ENCODE measurements at regions not wholly inside any gene's neighbourhood (a gene's known extent, or its start where the extent isn't known, plus 50 kb on each side); places are given as distances from the start of the nearest gene placed in this dataset.

- peak; percentile 28 for DNase-seq
- ATAC-seq: peak; percentile 91
These were observed 472.8 kb downstream of the SHQ1 start for GRCh38 chr3:72375237-72376076.

- no peak for DNase-seq
- ATAC-seq: no peak
These were observed 475.1 kb downstream of the SHQ1 start for GRCh38 chr3:72373139-72373538.

- no peak for DNase-seq
- ATAC-seq: no peak
These were observed 476.1 kb downstream of the SHQ1 start for GRCh38 chr3:72372161-72372560.

- ATAC-seq (no peak), DNase-seq (no peak)
These were observed 476.8 kb downstream of the SHQ1 start for GRCh38 chr3:72371431-72371830.

GRCh38 chr3:72370947-72371346 lies 477.3 kb downstream of the SHQ1 start:
- DNase-seq: no peak

GRCh38 chr3:72369681-72370080 lies 478.6 kb downstream of the SHQ1 start:
- no peak for DNase-seq
- no peak for ATAC-seq

More at GRCh38 chr3:72370947-72371346, 477.3 kb downstream of the SHQ1 start:
- ATAC-seq: no peak

GRCh38 chr3:72368331-72368975 lies 479.8 kb downstream of the SHQ1 start:
- ATAC-seq: no peak
- no peak for DNase-seq

- DNase-seq: no peak
- no peak for ATAC-seq
These were observed 486.3 kb downstream of the SHQ1 start for GRCh38 chr3:72361990-72362389.

GRCh38 chr3:72359743-72360142 lies 488.5 kb downstream of the SHQ1 start:
- ATAC-seq (no peak), DNase-seq (no peak)

- DNase-seq (no peak), ATAC-seq (no peak)
These were observed 493.1 kb downstream of the SHQ1 start for GRCh38 chr3:72355168-72355567.

- ATAC-seq (no peak), DNase-seq (no peak)
These were observed 493.8 kb downstream of the SHQ1 start for GRCh38 chr3:72354486-72354885.

GRCh38 chr3:72353236-72354128 lies 494.8 kb downstream of the SHQ1 start:
- DNase-seq (no peak), ATAC-seq (no peak)

GRCh38 chr3:72352176-72352575 lies 496.1 kb downstream of the SHQ1 start:
- DNase-seq (no peak), ATAC-seq (no peak)

GRCh38 chr3:72351536-72351935 lies 496.7 kb downstream of the SHQ1 start:
- DNase-seq: no peak
- ATAC-seq: no peak

GRCh38 chr3:72350761-72351505 lies 497.3 kb downstream of the SHQ1 start:
- ATAC-seq (no peak), DNase-seq (no peak)

- no peak for ATAC-seq
- no peak for DNase-seq
These were observed 499.9 kb downstream of the SHQ1 start for GRCh38 chr3:72348357-72348756.

GRCh38 chr3:72347819-72348319 lies 500.4 kb downstream of the SHQ1 start:
- peak; percentile 62 for ATAC-seq
- DNase-seq: peak; percentile 70

GRCh38 chr3:72346526-72346926 lies 501.7 kb downstream of the SHQ1 start:
- no peak for ATAC-seq
- no peak for DNase-seq

- no peak for DNase-seq
- ATAC-seq: no peak
These were observed 502.3 kb downstream of the SHQ1 start for GRCh38 chr3:72345980-72346379.

GRCh38 chr3:72345237-72345878 lies 502.9 kb downstream of the SHQ1 start:
- DNase-seq: no peak

GRCh38 chr3:72344647-72345046 lies 503.6 kb downstream of the SHQ1 start:
- ATAC-seq: no peak
- no peak for DNase-seq

More at GRCh38 chr3:72345237-72345878, 502.9 kb downstream of the SHQ1 start:
- no peak for ATAC-seq
